GM23338 (cell line): ENCODE measurements at regions not wholly inside any gene's neighbourhood (a gene's known extent, or its start where the extent isn't known, plus 50 kb on each side); places are given as distances from the start of the nearest gene placed in this dataset.

Experiments
- CREB1 ChIP-seq: fragments of 250-450 bp; sonication (Bioruptor Pico); IDR thresholded peaks from 2 replicates; pipeline ENCODE4 v1.5.0; 2020; ENCODE audit warnings: low read depth, mild to moderate bottlenecking, moderate library complexity
- ETS1 ChIP-seq: IDR thresholded peaks from 2 replicates; pipeline ENCODE4 v1.6.1; 2016; ENCODE audit warnings: antibody characterized with exemption
- EZH2 ChIP-seq: fragments of 200-600 bp; sonication (generic); IDR thresholded peaks from one replicate; pipeline ENCODE4 v1.8.0; 2017; ENCODE audit warnings: antibody characterized with exemption, mild to moderate bottlenecking, low read depth; ENCODE audit not compliant: unreplicated experiment
- EZH2phosphoT487 ChIP-seq: fragments of 200-600 bp; sonication (generic); IDR thresholded peaks from one replicate; pipeline ENCODE4 v1.8.1; 2018; ENCODE audit warnings: antibody characterized with exemption; ENCODE audit not compliant: unreplicated experiment
- JUNB ChIP-seq: IDR thresholded peaks from one replicate; pipeline ENCODE4 v1.6.1; 2016; ENCODE audit warnings: antibody characterized with exemption; ENCODE audit not compliant: unreplicated experiment
- NANOG ChIP-seq: IDR thresholded peaks from 2 replicates; pipeline ENCODE4 v1.6.1; 2016; ENCODE audit warnings: antibody characterized with exemption, borderline replicate concordance
- POLR2AphosphoS5 ChIP-seq: IDR thresholded peaks from 2 replicates; pipeline ENCODE4 v1.6.1; 2016; ENCODE audit warnings: antibody characterized with exemption, low read depth
- REST ChIP-seq: IDR thresholded peaks from one replicate; pipeline ENCODE4 v1.6.1; 2018; ENCODE audit warnings: antibody characterized with exemption; ENCODE audit not compliant: unreplicated experiment
- ZNF114 ChIP-seq: fragments of 250-450 bp; sonication (Bioruptor Pico); IDR thresholded peaks from 2 replicates; pipeline ENCODE4 v1.5.0; 2020; ENCODE audit warnings: mild to moderate bottlenecking, moderate library complexity
- ZNF331 ChIP-seq: fragments of 250-450 bp; sonication (Bioruptor Pico); IDR thresholded peaks from 2 replicates; pipeline ENCODE4 v1.5.0; 2020; ENCODE audit warnings: low read depth, mild to moderate bottlenecking, moderate library complexity
- TF ChIP-seq, protein P1 (sequence below), 2 experiments: fragments of 200-600 bp in 1 of 2; sonication (generic) in 1 of 2; conservative IDR thresholded peaks; 2 replicates each; pipeline versions ENCODE4 v1.5.1 to v1.6.1; 2016 to 2017; ENCODE audit warnings: antibody characterized with exemption in 2 of 2, low read depth in 2 of 2, mild to moderate bottlenecking in 2 of 2, moderate library complexity in 1 of 2
- TF ChIP-seq, protein P2 (sequence below): fragments of 250-450 bp; sonication (Bioruptor Pico); IDR thresholded peaks from 2 replicates; pipeline ENCODE4 v1.5.0; 2020; ENCODE audit warnings: mild to moderate bottlenecking, moderate library complexity

GRCh38 chr15:93332168-93332553 is 243.2 kb upstream of the RGMA start:
- TF ChIP-seq, protein P1, sequence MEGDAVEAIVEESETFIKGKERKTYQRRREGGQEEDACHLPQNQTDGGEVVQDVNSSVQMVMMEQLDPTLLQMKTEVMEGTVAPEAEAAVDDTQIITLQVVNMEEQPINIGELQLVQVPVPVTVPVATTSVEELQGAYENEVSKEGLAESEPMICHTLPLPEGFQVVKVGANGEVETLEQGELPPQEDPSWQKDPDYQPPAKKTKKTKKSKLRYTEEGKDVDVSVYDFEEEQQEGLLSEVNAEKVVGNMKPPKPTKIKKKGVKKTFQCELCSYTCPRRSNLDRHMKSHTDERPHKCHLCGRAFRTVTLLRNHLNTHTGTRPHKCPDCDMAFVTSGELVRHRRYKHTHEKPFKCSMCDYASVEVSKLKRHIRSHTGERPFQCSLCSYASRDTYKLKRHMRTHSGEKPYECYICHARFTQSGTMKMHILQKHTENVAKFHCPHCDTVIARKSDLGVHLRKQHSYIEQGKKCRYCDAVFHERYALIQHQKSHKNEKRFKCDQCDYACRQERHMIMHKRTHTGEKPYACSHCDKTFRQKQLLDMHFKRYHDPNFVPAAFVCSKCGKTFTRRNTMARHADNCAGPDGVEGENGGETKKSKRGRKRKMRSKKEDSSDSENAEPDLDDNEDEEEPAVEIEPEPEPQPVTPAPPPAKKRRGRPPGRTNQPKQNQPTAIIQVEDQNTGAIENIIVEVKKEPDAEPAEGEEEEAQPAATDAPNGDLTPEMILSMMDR (conservative IDR thresholded peaks at IDR 0.05; ENCODE audit: low read depth in 2 of 2) = no peak
- TF ChIP-seq CREB1 (no peak), REST (no peak), EZH2phosphoT487 (no peak), POLR2AphosphoS5 (no peak), EZH2 (no peak), ZNF114 (CRISPR knock-in tag) (no peak), NANOG (no peak), JUNB (no peak), ZNF331 (no peak), ETS1 (no peak)
- TF ChIP-seq, protein P2, sequence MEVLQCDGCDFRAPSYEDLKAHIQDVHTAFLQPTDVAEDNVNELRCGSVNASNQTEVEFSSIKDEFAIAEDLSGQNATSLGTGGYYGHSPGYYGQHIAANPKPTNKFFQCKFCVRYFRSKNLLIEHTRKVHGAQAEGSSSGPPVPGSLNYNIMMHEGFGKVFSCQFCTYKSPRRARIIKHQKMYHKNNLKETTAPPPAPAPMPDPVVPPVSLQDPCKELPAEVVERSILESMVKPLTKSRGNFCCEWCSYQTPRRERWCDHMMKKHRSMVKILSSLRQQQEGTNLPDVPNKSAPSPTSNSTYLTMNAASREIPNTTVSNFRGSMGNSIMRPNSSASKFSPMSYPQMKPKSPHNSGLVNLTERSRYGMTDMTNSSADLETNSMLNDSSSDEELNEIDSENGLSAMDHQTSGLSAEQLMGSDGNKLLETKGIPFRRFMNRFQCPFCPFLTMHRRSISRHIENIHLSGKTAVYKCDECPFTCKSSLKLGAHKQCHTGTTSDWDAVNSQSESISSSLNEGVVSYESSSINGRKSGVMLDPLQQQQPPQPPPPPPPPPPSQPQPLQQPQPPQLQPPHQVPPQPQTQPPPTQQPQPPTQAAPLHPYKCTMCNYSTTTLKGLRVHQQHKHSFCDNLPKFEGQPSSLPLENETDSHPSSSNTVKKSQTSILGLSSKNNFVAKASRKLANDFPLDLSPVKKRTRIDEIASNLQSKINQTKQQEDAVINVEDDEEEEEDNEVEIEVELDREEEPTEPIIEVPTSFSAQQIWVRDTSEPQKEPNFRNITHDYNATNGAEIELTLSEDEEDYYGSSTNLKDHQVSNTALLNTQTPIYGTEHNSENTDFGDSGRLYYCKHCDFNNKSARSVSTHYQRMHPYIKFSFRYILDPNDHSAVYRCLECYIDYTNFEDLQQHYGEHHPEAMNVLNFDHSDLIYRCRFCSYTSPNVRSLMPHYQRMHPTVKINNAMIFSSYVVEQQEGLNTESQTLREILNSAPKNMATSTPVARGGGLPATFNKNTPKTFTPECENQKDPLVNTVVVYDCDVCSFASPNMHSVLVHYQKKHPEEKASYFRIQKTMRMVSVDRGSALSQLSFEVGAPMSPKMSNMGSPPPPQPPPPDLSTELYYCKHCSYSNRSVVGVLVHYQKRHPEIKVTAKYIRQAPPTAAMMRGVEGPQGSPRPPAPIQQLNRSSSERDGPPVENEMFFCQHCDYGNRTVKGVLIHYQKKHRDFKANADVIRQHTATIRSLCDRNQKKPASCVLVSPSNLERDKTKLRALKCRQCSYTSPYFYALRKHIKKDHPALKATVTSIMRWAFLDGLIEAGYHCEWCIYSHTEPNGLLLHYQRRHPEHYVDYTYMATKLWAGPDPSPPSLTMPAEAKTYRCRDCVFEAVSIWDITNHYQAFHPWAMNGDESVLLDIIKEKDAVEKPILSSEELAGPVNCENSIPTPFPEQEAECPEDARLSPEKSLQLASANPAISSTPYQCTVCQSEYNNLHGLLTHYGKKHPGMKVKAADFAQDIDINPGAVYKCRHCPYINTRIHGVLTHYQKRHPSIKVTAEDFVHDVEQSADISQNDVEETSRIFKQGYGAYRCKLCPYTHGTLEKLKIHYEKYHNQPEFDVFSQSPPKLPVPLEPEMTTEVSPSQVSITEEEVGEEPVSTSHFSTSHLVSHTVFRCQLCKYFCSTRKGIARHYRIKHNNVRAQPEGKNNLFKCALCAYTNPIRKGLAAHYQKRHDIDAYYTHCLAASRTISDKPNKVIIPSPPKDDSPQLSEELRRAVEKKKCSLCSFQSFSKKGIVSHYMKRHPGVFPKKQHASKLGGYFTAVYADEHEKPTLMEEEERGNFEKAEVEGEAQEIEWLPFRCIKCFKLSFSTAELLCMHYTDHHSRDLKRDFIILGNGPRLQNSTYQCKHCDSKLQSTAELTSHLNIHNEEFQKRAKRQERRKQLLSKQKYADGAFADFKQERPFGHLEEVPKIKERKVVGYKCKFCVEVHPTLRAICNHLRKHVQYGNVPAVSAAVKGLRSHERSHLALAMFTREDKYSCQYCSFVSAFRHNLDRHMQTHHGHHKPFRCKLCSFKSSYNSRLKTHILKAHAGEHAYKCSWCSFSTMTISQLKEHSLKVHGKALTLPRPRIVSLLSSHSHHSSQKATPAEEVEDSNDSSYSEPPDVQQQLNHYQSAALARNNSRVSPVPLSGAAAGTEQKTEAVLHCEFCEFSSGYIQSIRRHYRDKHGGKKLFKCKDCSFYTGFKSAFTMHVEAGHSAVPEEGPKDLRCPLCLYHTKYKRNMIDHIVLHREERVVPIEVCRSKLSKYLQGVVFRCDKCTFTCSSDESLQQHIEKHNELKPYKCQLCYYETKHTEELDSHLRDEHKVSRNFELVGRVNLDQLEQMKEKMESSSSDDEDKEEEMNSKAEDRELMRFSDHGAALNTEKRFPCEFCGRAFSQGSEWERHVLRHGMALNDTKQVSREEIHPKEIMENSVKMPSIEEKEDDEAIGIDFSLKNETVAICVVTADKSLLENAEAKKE = no peak
